Right atrium auricular region (tissue), 2 donors: ENCODE measurements at regions not wholly inside any gene's neighbourhood (a gene's known extent, or its start where the extent isn't known, plus 50 kb on each side); places are given as distances from the start of the nearest gene placed in this dataset.

Experiments
- DNase-seq: peaks from one replicate; pipeline ENCODE4 v3.0.0-alpha.2; 2019; ENCODE audit warnings: low spot score
- H3K27ac ChIP-seq, 2 donors: fragments of 200-600 bp; sonication (generic); 1 replicate in 1 of 2; 2 replicates in 1 of 2; pipeline ENCODE4 v1.5.1; 2016 to 2019
- H3K27me3 ChIP-seq, 2 donors: fragments of 200-600 bp; sonication (generic); one replicate each; pipeline versions ENCODE4 v1.5.1 to v1.6.0; 2017 to 2019
- H3K36me3 ChIP-seq: fragments of 200-600 bp; sonication (generic); one replicate; pipeline ENCODE4 v1.5.1; 2016
- H3K4me1 ChIP-seq, 2 donors: fragments of 200-600 bp; sonication (generic); one replicate each; pipeline versions ENCODE4 v1.5.1 to v1.6.0; 2017 to 2019
- H3K4me3 ChIP-seq, 2 donors: fragments of 200-600 bp; sonication (generic); 1 replicate in 1 of 2; 2 replicates in 1 of 2; pipeline ENCODE4 v1.5.1; 2017 to 2019; ENCODE audit warnings: mild to moderate bottlenecking in 1 of 2, moderate library complexity in 1 of 2
- H3K9me3 ChIP-seq, 2 donors: fragments of 200-600 bp; sonication (generic); one replicate each; pipeline ENCODE4 v1.5.1; 2019
- CTCF ChIP-seq, 2 donors: fragments of 200-600 bp; sonication (generic); IDR thresholded peaks; one replicate each; pipeline ENCODE4 v1.5.1; 2019; ENCODE audit warnings: antibody characterized with exemption in 2 of 2

- Histone ChIP-seq H3K9me3 (peaks cover 0 to 12% of the 10 kb centered on the region in 2 donors), H3K27me3 (no peaks in the 10 kb centered on the region), H3K27ac (no peak overlapping the region), H3K4me3 (no peak overlapping the region), H3K4me1 (no peaks in the 10 kb centered on the region), H3K36me3 (no peaks in the 10 kb centered on the region)
- TF ChIP-seq CTCF (IDR thresholded peaks at IDR 0.05): no peak
- no peak for DNase-seq
Observed at GRCh38 chr7:156032973-156033372, 220.7 kb upstream of the SHH start.

- TF ChIP-seq CTCF (IDR thresholded peaks at IDR 0.05): no peak
- H3K27me3 ChIP-seq: no peaks in the 10 kb centered on the region
Observed at GRCh38 chr7:156031679-156032478, 219.6 kb upstream of the SHH start.

GRCh38 chr7:156029460-156030007 is 217.3 kb upstream of the SHH start:
- Histone ChIP-seq H3K4me1 (no peaks in the 10 kb centered on the region), H3K9me3 (peaks cover 0 to 12% of the 10 kb centered on the region in 2 donors), H3K4me3 (no peak overlapping the region), H3K36me3 (no peaks in the 10 kb centered on the region), H3K27ac (no peak overlapping the region), H3K27me3 (no peaks in the 10 kb centered on the region)
- DNase-seq: no peak
- TF ChIP-seq CTCF (IDR thresholded peaks at IDR 0.05): no peak

More at GRCh38 chr7:156031679-156032478, 219.6 kb upstream of the SHH start:
- Histone ChIP-seq H3K36me3 (no peaks in the 10 kb centered on the region), H3K27ac (no peak overlapping the region), H3K4me1 (no peaks in the 10 kb centered on the region), H3K4me3 (no peak overlapping the region), H3K9me3 (peaks cover 0 to 12% of the 10 kb centered on the region in 2 donors)
- peak; percentile 44 for DNase-seq

GRCh38 chr7:156028521-156028920 is 216.3 kb upstream of the SHH start:
- Histone ChIP-seq H3K4me1 (no peaks in the 10 kb centered on the region), H3K27ac (no peak overlapping the region), H3K27me3 (no peaks in the 10 kb centered on the region), H3K9me3 (peaks cover 0 to 11% of the 10 kb centered on the region in 2 donors), H3K36me3 (no peaks in the 10 kb centered on the region), H3K4me3 (no peak overlapping the region)
- TF ChIP-seq CTCF (IDR thresholded peaks at IDR 0.05): no peak
- peak; percentile 50 for DNase-seq

- H3K27me3 ChIP-seq: no peaks in the 10 kb centered on the region
- TF ChIP-seq CTCF (IDR thresholded peaks at IDR 0.05): no peak
- no peaks in the 10 kb centered on the region for H3K4me1 ChIP-seq
- peaks cover 0 to 4% of the 10 kb centered on the region in 2 donors for H3K9me3 ChIP-seq
- no peaks in the 10 kb centered on the region for H3K36me3 ChIP-seq
- no peak overlapping the region for H3K4me3 ChIP-seq
- no peak for DNase-seq
- H3K27ac ChIP-seq: no peak overlapping the region
Observed at GRCh38 chr7:156027821-156028220, 215.6 kb upstream of the SHH start.
